ENCODE measurements at regions not wholly inside any gene's neighbourhood (a gene's known extent, or its start where the extent isn't known, plus 50 kb on each side); places are given as distances from the start of the nearest gene placed in this dataset.

DNA sequence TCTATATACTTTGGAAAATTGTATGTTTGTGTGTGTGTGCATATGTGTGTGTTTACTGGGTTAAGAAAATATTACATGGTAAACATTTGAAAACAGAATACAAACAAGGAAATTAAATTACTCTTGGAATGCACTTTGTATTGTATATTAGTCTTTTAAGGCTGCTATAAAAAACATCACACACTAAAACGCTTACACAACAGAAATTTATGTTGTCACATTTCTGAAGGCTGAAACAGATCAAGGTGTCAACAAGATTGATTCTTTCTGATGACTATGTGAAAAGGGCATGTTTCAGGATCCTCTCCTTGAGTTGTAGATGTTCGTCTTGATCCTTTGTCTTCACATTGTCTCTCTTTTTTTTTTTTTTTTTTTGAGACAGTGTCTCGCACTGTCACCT, 149.1 kb upstream of the CNTN5 start:
- no peak for TF ChIP-seq TAF1 (IDR thresholded peaks at IDR 0.05; ENCODE audit: low read depth, low read length)
- TF ChIP-seq PAX5 (IDR thresholded peaks at IDR 0.05; ENCODE audit: insufficient read depth, low read length, severe bottlenecking): no peak
- no peak for TF ChIP-seq POLR2AphosphoS5 (IDR thresholded peaks at IDR 0.05; ENCODE audit: low read depth, low read length)
- no peak for TF ChIP-seq POLR2A (IDR thresholded peaks at IDR 0.05; ENCODE audit: low read depth, low read length)
- TF ChIP-seq POU2F2 (IDR thresholded peaks at IDR 0.05; ENCODE audit: low read depth, low read length): no peak
- TF ChIP-seq SPI1 (IDR thresholded peaks at IDR 0.05; ENCODE audit: low read depth, low read length): no peak
- FAIRE-seq (no peak), DNase-seq (ENCODE audit: insufficient read length, low spot score) (no peak)

DNA sequence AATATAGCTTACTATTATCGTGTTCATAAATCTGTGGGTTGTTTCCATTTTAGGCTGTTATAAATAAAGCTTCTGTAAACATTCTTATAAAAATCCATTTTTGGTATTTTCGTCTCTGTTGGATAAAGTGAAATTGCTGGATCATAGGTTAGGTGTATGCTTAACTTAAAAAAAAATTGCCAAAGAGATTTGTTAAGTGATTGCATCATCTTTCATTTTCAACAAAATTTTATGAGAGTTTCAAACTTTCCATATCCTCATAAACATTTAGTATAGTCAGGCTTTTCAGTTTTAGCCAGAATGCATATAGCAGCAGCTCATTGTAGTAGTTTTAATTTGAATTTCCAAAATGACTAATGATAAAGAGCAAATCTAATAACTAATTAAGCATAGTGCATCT, 146.7 kb upstream of the CNTN5 start:
- FAIRE-seq (no peak), DNase-seq (ENCODE audit: insufficient read length, low spot score) (no peak)
- TF ChIP-seq TAF1 (IDR thresholded peaks at IDR 0.05; ENCODE audit: low read depth, low read length): no peak
- no peak for TF ChIP-seq POU2F2 (IDR thresholded peaks at IDR 0.05; ENCODE audit: low read depth, low read length)
- no peak for TF ChIP-seq PAX5 (IDR thresholded peaks at IDR 0.05; ENCODE audit: insufficient read depth, low read length, severe bottlenecking)
- no peak for TF ChIP-seq POLR2AphosphoS5 (IDR thresholded peaks at IDR 0.05; ENCODE audit: low read depth, low read length)
- no peak for TF ChIP-seq POLR2A (IDR thresholded peaks at IDR 0.05; ENCODE audit: low read depth, low read length)
- no peak for TF ChIP-seq SPI1 (IDR thresholded peaks at IDR 0.05; ENCODE audit: low read depth, low read length)

DNA sequence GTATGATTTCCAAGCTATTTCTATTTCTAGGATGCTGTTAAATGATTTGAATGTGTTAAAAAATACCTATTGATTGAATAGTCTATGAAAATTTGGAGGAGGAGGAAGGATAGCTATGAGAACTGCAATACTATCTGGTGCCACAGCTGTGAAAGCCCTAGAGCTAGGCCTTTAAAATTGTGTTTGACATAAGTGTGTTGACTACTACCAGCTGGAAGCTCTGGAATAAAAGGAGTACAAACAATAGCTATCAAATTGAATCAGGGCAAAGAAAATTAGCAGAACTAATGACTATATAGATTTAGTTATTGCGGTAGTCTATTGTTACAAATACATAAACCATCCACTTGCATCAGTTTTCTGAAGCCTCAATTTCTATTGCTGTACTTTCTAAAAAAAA, 124.8 kb upstream of the CNTN5 start:
- no peak for FAIRE-seq
- no peak for TF ChIP-seq POLR2AphosphoS5 (IDR thresholded peaks at IDR 0.05; ENCODE audit: low read depth, low read length)
- no peak for TF ChIP-seq SPI1 (IDR thresholded peaks at IDR 0.05; ENCODE audit: low read depth, low read length)
- TF ChIP-seq PAX5 (IDR thresholded peaks at IDR 0.05; ENCODE audit: insufficient read depth, low read length, severe bottlenecking): no peak
- no peak for TF ChIP-seq POLR2A (IDR thresholded peaks at IDR 0.05; ENCODE audit: low read depth, low read length)
- no peak for TF ChIP-seq POU2F2 (IDR thresholded peaks at IDR 0.05; ENCODE audit: low read depth, low read length)
- TF ChIP-seq TAF1 (IDR thresholded peaks at IDR 0.05; ENCODE audit: low read depth, low read length): no peak
- DNase-seq (ENCODE audit: insufficient read length, low spot score): no peak

DNA sequence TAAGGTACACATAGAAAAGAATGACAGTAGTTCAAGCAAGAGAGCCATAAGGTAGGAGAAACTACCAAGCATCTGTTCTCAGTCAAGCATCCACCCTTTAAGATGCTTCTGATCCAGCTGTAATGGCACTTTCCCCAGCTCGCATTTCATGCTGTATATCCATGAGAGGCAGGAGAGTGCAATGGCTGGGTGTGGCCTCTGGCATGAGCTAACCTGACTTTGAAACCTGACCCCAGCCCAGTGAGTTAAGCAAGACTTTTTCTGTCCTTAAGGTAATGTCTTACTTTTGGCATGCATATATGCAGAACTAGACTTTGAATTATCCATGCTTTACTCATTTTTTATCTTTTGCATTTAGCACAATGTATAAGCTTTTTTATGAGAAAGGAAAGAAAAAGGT, 79.8 kb upstream of the CNTN5 start:
- DNase-seq (ENCODE audit: insufficient read length, low spot score) (no peak), FAIRE-seq (no peak)
- TF ChIP-seq POLR2A (IDR thresholded peaks at IDR 0.05; ENCODE audit: low read depth, low read length): no peak
- TF ChIP-seq PAX5 (IDR thresholded peaks at IDR 0.05; ENCODE audit: insufficient read depth, low read length, severe bottlenecking): no peak
- no peak for TF ChIP-seq TAF1 (IDR thresholded peaks at IDR 0.05; ENCODE audit: low read depth, low read length)
- TF ChIP-seq POLR2AphosphoS5 (IDR thresholded peaks at IDR 0.05; ENCODE audit: low read depth, low read length): no peak
- no peak for TF ChIP-seq POU2F2 (IDR thresholded peaks at IDR 0.05; ENCODE audit: low read depth, low read length)
- no peak for TF ChIP-seq SPI1 (IDR thresholded peaks at IDR 0.05; ENCODE audit: low read depth, low read length)

DNA sequence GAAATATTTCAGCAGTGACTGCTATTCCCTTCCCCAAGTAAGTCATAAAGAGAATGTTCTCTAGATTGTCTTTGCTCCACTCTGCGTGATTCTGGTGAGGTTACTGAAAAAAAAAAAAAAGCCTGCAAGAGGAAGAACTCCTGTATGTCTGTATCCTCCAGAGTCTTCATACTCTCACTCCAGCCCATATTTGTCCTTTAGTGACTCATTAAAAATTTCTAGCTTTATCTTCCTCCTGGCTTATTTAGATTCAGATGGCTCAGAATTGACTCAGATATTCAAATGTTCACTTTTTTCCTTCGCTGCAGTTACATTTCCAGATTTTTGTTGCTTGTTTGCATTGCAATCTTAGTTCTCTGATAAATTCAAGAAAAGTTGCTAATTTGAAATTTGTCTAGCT, 76.3 kb upstream of the CNTN5 start:
- no peak for FAIRE-seq
- no peak for DNase-seq (ENCODE audit: insufficient read length, low spot score)
- TF ChIP-seq POU2F2 (IDR thresholded peaks at IDR 0.05; ENCODE audit: low read depth, low read length): no peak
- no peak for TF ChIP-seq POLR2A (IDR thresholded peaks at IDR 0.05; ENCODE audit: low read depth, low read length)
- TF ChIP-seq PAX5 (IDR thresholded peaks at IDR 0.05; ENCODE audit: insufficient read depth, low read length, severe bottlenecking): no peak
- TF ChIP-seq POLR2AphosphoS5 (IDR thresholded peaks at IDR 0.05; ENCODE audit: low read depth, low read length): no peak
- no peak for TF ChIP-seq TAF1 (IDR thresholded peaks at IDR 0.05; ENCODE audit: low read depth, low read length)
- TF ChIP-seq SPI1 (IDR thresholded peaks at IDR 0.05; ENCODE audit: low read depth, low read length): no peak

DNA sequence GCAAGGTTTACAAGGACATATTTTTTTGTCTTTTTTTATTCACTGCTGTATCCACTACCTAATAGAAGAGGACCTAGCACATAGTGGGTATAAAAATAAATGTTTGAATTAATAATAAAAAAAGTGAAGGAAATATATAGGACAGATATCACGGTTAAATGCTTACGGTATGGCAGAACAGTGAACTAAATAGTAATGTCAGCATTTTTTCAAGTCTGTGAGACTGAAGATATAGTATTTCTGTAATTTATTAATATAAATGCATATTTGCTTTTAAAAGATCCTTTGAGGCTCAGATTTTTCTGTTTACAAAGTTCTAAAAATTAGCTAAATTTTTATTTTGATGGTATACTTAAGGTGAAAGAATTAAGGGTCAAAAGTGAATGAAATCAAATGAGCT, 68.6 kb upstream of the CNTN5 start:
- FAIRE-seq (no peak), DNase-seq (ENCODE audit: insufficient read length, low spot score) (no peak)
- TF ChIP-seq POU2F2 (IDR thresholded peaks at IDR 0.05; ENCODE audit: low read depth, low read length) (no peak), POLR2AphosphoS5 (IDR thresholded peaks at IDR 0.05; ENCODE audit: low read depth, low read length) (no peak), PAX5 (IDR thresholded peaks at IDR 0.05; ENCODE audit: insufficient read depth, low read length, severe bottlenecking) (no peak), TAF1 (IDR thresholded peaks at IDR 0.05; ENCODE audit: low read depth, low read length) (no peak), SPI1 (IDR thresholded peaks at IDR 0.05; ENCODE audit: low read depth, low read length) (no peak), POLR2A (IDR thresholded peaks at IDR 0.05; ENCODE audit: low read depth, low read length) (no peak)

DNA sequence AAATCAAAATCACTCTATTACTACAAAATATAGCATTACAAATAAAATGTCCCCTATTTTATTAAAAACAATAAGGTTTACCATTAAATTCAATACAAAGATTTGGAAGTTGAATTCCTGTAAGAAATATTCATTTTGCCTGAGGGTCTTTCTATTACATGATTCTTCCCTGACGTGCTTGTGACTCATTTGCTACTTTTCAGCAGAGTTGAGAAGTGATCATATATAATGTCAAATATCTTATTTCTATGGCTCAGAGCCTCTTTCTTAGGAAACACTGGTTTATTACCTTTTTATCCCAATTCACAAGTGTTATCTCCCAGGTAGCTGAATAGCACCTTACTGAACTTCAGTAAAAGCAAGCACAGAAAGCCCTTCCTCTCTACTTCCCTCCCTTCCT, 65.2 kb upstream of the CNTN5 start:
- FAIRE-seq (no peak), DNase-seq (ENCODE audit: insufficient read length, low spot score) (no peak)
- no peak for TF ChIP-seq POLR2AphosphoS5 (IDR thresholded peaks at IDR 0.05; ENCODE audit: low read depth, low read length)
- no peak for TF ChIP-seq PAX5 (IDR thresholded peaks at IDR 0.05; ENCODE audit: insufficient read depth, low read length, severe bottlenecking)
- no peak for TF ChIP-seq POU2F2 (IDR thresholded peaks at IDR 0.05; ENCODE audit: low read depth, low read length)
- no peak for TF ChIP-seq SPI1 (IDR thresholded peaks at IDR 0.05; ENCODE audit: low read depth, low read length)
- no peak for TF ChIP-seq TAF1 (IDR thresholded peaks at IDR 0.05; ENCODE audit: low read depth, low read length)
- no peak for TF ChIP-seq POLR2A (IDR thresholded peaks at IDR 0.05; ENCODE audit: low read depth, low read length)

DNA sequence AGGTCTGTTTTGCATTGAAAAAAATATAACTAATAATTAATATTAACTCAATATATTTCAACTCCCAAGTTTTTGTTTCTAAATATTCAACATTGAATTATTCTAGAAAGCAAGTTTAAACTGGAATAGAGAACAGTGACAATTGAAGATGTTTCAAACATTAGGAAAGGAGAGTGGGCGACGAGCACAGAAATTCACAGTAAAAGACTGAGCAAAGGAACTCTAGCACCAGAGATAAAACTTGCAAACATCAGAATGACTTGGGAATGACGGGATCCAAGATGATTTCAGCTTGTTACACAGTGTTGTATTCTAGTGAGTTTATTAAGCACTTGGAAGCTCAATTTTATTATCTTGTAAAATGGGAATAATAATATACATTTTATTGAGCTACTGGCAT, 56.6 kb upstream of the CNTN5 start:
- no peak for DNase-seq (ENCODE audit: insufficient read length, low spot score)
- FAIRE-seq: no peak
- TF ChIP-seq POLR2AphosphoS5 (IDR thresholded peaks at IDR 0.05; ENCODE audit: low read depth, low read length) (no peak), SPI1 (IDR thresholded peaks at IDR 0.05; ENCODE audit: low read depth, low read length) (no peak), POU2F2 (IDR thresholded peaks at IDR 0.05; ENCODE audit: low read depth, low read length) (no peak), TAF1 (IDR thresholded peaks at IDR 0.05; ENCODE audit: low read depth, low read length) (no peak), POLR2A (IDR thresholded peaks at IDR 0.05; ENCODE audit: low read depth, low read length) (no peak), PAX5 (IDR thresholded peaks at IDR 0.05; ENCODE audit: insufficient read depth, low read length, severe bottlenecking) (no peak)

DNA sequence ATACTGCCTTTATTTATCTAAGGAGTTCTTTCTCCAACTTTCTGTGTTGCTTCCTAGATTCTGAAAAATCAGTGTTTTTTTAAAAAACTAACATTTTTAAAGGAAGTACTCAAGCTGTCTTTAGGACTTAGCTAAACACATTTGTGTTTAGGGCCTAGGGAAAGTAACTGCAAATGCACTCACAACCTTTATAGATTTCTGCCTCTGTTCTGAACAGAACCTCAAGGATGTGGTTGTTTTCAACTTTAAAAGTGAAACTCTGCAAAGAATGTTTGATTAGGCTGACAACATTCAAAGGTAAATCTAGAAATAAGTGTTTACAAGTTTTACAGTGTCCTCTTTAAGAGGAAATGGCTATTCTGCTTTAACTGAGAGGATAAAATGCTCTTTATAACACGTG, 55.4 kb upstream of the CNTN5 start:
- DNase-seq (ENCODE audit: insufficient read length, low spot score) (no peak), FAIRE-seq (no peak)
- no peak for TF ChIP-seq SPI1 (IDR thresholded peaks at IDR 0.05; ENCODE audit: low read depth, low read length)
- TF ChIP-seq TAF1 (IDR thresholded peaks at IDR 0.05; ENCODE audit: low read depth, low read length): no peak
- no peak for TF ChIP-seq PAX5 (IDR thresholded peaks at IDR 0.05; ENCODE audit: insufficient read depth, low read length, severe bottlenecking)
- TF ChIP-seq POU2F2 (IDR thresholded peaks at IDR 0.05; ENCODE audit: low read depth, low read length): no peak
- no peak for TF ChIP-seq POLR2A (IDR thresholded peaks at IDR 0.05; ENCODE audit: low read depth, low read length)
- TF ChIP-seq POLR2AphosphoS5 (IDR thresholded peaks at IDR 0.05; ENCODE audit: low read depth, low read length): no peak

DNA sequence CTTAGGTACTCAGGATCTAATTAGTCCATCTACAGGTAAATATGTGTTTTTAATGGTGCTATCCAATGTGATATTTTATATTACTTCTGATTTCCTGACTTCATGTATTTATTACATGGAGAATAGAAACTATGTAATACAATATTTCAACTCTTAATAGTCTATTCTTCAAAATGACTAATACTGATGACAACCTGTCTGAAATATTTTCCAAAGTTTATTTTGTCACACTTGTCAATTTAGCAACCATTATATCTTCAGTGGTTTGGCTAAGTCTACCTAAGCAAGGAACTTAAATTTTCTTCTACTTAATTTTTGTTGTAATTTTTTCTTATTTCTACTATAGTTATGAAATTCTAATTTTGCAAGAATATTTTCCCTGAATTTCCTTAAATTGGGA, 55.0 kb upstream of the CNTN5 start:
- FAIRE-seq: no peak
- TF ChIP-seq POLR2A (IDR thresholded peaks at IDR 0.05; ENCODE audit: low read depth, low read length) (no peak), SPI1 (IDR thresholded peaks at IDR 0.05; ENCODE audit: low read depth, low read length) (no peak), POLR2AphosphoS5 (IDR thresholded peaks at IDR 0.05; ENCODE audit: low read depth, low read length) (no peak), TAF1 (IDR thresholded peaks at IDR 0.05; ENCODE audit: low read depth, low read length) (no peak), POU2F2 (IDR thresholded peaks at IDR 0.05; ENCODE audit: low read depth, low read length) (no peak), PAX5 (IDR thresholded peaks at IDR 0.05; ENCODE audit: insufficient read depth, low read length, severe bottlenecking) (no peak)
- no peak for DNase-seq (ENCODE audit: insufficient read length, low spot score)

Measured in GM12891 (cell line).